Epithelial cell of proximal tubule (primary cell): ENCODE measurements at regions not wholly inside any gene's neighbourhood (a gene's known extent, or its start where the extent isn't known, plus 50 kb on each side); places are given as distances from the start of the nearest gene placed in this dataset.
"Not testable (repeated sequence)": the region's sequence is repeated elsewhere in the genome, so short reads cannot be mapped to it uniquely, and the experiment has no call there.

Experiments
- DNase-seq: peaks from one replicate; pipeline ENCODE4 v3.0.0-alpha.2; 2011; ENCODE audit warnings: low read depth
- H3K4me3 ChIP-seq: 2 replicates; pipeline ENCODE4 v1.5.1; 2011; ENCODE audit warnings: low read depth, mild to moderate bottlenecking, low read length
- CTCF ChIP-seq: conservative IDR thresholded peaks from 2 replicates; pipeline ENCODE4 v1.5.1; 2012; ENCODE audit warnings: low read depth, mild to moderate bottlenecking, low read length

- H3K4me3 ChIP-seq, result no peak overlapping the region
- DNase-seq, result no peak
- no peak for TF ChIP-seq CTCF
Observed at GRCh38 chr1:226461087-226461486, 53.2 kb upstream of the PARP1 start.

- H3K4me3 ChIP-seq, result no peak overlapping the region
- no peak for TF ChIP-seq CTCF
- no peak for DNase-seq
Observed at GRCh38 chr1:226463925-226464586, 56.2 kb upstream of the PARP1 start.

- not testable (repeated sequence) for H3K4me3 ChIP-seq, DNase-seq
Observed at GRCh38 chr1:226464587-226464971, 56.7 kb upstream of the PARP1 start.

- no peak for TF ChIP-seq CTCF
- no peak for DNase-seq
- no peak overlapping the region for H3K4me3 ChIP-seq
Observed at GRCh38 chr1:226466296-226466695, 58.4 kb upstream of the PARP1 start.

GRCh38 chr1:226467443-226467842 is 59.5 kb upstream of the PARP1 start:
- TF ChIP-seq CTCF, result no peak
- H3K4me3 ChIP-seq, result no peak overlapping the region
- DNase-seq, result no peak

GRCh38 chr1:226470921-226471866 is 63.3 kb upstream of the PARP1 start:
- TF ChIP-seq CTCF, result no peak
- no peak for DNase-seq
- no peak overlapping the region for H3K4me3 ChIP-seq

GRCh38 chr1:226473325-226473724 is 65.4 kb upstream of the PARP1 start:
- no peak for TF ChIP-seq CTCF
- no peak for DNase-seq
- no peak overlapping the region for H3K4me3 ChIP-seq
